ENCODE measurements at regions not wholly inside any gene's neighbourhood (a gene's known extent, or its start where the extent isn't known, plus 50 kb on each side); places are given as distances from the start of the nearest gene placed in this dataset.
"Not testable (repeated sequence)": the region's sequence is repeated elsewhere in the genome, so short reads cannot be mapped to it uniquely, and the experiment has no call there.

- no peak for DNase-seq
- Histone ChIP-seq H3K9me3 (no peaks in the 10 kb centered on the region), H3K4me1 (no peaks in the 10 kb centered on the region), H3K4me3 (no peak overlapping the region), H3K27ac (no peak overlapping the region), H3K27me3 (no peaks in the 10 kb centered on the region), H3K36me3 (ENCODE audit: low read depth, missing control alignments) (no peaks in the 10 kb centered on the region)
- intact Hi-C loops (cut with DNase I; ENCODE audit: low total_unique reads), result no loop called here
- WGBS, 2 donors, result 51 to 62% methylated on average over 1 of the region's 1 CpG
- TF ChIP-seq POLR2A (IDR thresholded peaks at IDR 0.05), result no peak
- TF ChIP-seq, protein P1, sequence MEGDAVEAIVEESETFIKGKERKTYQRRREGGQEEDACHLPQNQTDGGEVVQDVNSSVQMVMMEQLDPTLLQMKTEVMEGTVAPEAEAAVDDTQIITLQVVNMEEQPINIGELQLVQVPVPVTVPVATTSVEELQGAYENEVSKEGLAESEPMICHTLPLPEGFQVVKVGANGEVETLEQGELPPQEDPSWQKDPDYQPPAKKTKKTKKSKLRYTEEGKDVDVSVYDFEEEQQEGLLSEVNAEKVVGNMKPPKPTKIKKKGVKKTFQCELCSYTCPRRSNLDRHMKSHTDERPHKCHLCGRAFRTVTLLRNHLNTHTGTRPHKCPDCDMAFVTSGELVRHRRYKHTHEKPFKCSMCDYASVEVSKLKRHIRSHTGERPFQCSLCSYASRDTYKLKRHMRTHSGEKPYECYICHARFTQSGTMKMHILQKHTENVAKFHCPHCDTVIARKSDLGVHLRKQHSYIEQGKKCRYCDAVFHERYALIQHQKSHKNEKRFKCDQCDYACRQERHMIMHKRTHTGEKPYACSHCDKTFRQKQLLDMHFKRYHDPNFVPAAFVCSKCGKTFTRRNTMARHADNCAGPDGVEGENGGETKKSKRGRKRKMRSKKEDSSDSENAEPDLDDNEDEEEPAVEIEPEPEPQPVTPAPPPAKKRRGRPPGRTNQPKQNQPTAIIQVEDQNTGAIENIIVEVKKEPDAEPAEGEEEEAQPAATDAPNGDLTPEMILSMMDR (IDR thresholded peaks at IDR 0.05), result no peak
Measured at GRCh38 chr4:63986253-63986652, 423.0 kb downstream of the TECRL start.

DNA sequence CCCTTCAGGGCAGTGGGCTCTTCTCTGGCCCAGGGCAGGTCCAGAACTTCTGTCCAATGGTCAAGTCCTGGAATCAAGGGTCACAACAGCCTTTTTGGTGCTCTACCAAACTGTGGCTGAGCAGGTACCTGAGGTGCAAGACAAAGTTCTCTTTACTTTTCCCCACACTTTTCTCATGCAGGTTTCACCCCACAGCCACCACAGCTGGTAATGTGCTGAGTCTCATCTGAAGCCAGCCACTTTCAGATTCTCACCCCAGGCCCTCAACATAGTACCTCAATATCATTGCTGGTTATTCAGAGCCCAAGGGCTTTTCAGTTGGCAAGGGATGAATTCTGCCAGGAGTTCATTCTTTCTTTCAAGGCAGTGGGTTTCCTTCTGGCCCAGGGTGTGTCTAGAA lies 426.0 kb downstream of the TECRL start:
- TF ChIP-seq, protein P1 (IDR thresholded peaks at IDR 0.05), result no peak
- no peak for TF ChIP-seq POLR2A (IDR thresholded peaks at IDR 0.05)
- no peaks in the 10 kb centered on the region for H3K4me1 ChIP-seq
- H3K27ac ChIP-seq, result no peak overlapping the region
- intact Hi-C loops (cut with DNase I; ENCODE audit: low total_unique reads), result no loop called here
- no peak overlapping the region for H3K4me3 ChIP-seq
- no peaks in the 10 kb centered on the region for H3K36me3 ChIP-seq (ENCODE audit: low read depth, missing control alignments)
- H3K9me3 ChIP-seq, result no peaks in the 10 kb centered on the region
- no peak for DNase-seq
- no peaks in the 10 kb centered on the region for H3K27me3 ChIP-seq

GRCh38 chr4:63965875-63966274 lies 443.4 kb downstream of the TECRL start:
- Histone ChIP-seq H3K9me3 (no peaks in the 10 kb centered on the region), H3K4me3 (no peak overlapping the region), H3K36me3 (ENCODE audit: low read depth, missing control alignments) (no peaks in the 10 kb centered on the region), H3K27ac (no peak overlapping the region), H3K4me1 (no peaks in the 10 kb centered on the region), H3K27me3 (no peaks in the 10 kb centered on the region)
- TF ChIP-seq, protein P1 (IDR thresholded peaks at IDR 0.05), result no peak
- no peak for TF ChIP-seq POLR2A (IDR thresholded peaks at IDR 0.05)
- no peak for DNase-seq
- WGBS, 2 donors, result 58 to 65% methylated on average over 2 of the region's 2 CpGs
- intact Hi-C loops (cut with DNase I; ENCODE audit: low total_unique reads), result no loop called here

GRCh38 chr4:63942706-63943286 lies 466.5 kb downstream of the TECRL start:
- H3K27ac ChIP-seq; intact Hi-C loops (cut with DNase I; ENCODE audit: low total_unique reads); H3K4me1 ChIP-seq; H3K36me3 ChIP-seq (ENCODE audit: low read depth, missing control alignments); H3K27me3 ChIP-seq; H3K9me3 ChIP-seq: not testable (repeated sequence)
- H3K4me3 ChIP-seq, result peak overlapping the region; percentile 22 to 50
- WGBS, 2 donors, result 50 to 81% methylated on average over 11 to 37 of the region's 38 CpGs
- peak; percentile 36 for DNase-seq

DNA sequence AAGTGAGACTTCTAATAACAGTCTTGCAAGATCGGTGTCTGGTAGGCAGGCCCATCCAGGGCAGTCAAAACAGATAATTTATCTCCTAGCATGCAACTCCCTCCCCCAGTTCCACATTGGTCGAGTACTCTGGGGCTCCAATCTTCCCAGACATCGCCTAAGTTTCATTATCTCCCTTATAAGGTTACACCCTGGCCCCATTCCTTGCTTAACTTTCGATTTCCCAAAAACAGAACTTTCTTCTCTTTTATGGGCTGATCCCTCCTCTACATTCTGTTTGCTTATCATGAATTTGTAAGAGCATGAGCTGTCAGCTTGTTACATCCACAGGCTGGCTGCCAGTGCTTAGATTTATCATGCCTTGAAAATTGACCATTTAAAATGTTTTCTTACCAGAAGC lies 471.3 kb downstream of the TECRL start:
- H3K9me3 ChIP-seq, result no peaks in the 10 kb centered on the region
- H3K27me3 ChIP-seq, result no peaks in the 10 kb centered on the region
- 26% methylated on average over 4 of the region's 4 CpGs for WGBS, 2 donors
- TF ChIP-seq, protein P1 (IDR thresholded peaks at IDR 0.05), result no peak
- TF ChIP-seq POLR2A (IDR thresholded peaks at IDR 0.05), result no peak
- no peaks in the 10 kb centered on the region for H3K4me1 ChIP-seq
- no peak overlapping the region for H3K27ac ChIP-seq
- peak; percentile 60 for DNase-seq
- no peaks in the 10 kb centered on the region for H3K36me3 ChIP-seq (ENCODE audit: low read depth, missing control alignments)
- intact Hi-C loops (cut with DNase I; ENCODE audit: low total_unique reads), result no loop called here
- H3K4me3 ChIP-seq, result no peak overlapping the region

All from testis (tissue), 2 donors.